ENCODE measurements at regions not wholly inside any gene's neighbourhood (a gene's known extent, or its start where the extent isn't known, plus 50 kb on each side); places are given as distances from the start of the nearest gene placed in this dataset.

DNA sequence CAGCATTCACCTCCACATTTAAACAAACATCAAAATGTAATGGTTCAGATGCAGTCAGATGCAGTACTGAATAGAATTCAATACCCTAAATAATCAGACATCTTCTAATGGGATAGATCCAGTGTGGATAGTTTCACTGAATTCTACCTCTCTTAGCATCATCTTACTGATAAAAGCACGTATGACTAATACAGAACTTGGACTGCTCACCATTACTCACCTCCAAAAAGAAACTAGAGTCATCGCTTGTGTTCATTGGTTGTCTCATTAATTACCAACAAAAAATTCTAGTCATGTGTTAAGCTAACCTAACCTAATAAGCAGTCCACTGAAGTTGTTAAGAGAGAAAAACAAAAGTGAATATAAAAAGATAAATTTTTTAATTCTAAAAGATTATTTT is 165.9 kb upstream of the IRAK1BP1 start:
- TF ChIP-seq, protein P1, sequence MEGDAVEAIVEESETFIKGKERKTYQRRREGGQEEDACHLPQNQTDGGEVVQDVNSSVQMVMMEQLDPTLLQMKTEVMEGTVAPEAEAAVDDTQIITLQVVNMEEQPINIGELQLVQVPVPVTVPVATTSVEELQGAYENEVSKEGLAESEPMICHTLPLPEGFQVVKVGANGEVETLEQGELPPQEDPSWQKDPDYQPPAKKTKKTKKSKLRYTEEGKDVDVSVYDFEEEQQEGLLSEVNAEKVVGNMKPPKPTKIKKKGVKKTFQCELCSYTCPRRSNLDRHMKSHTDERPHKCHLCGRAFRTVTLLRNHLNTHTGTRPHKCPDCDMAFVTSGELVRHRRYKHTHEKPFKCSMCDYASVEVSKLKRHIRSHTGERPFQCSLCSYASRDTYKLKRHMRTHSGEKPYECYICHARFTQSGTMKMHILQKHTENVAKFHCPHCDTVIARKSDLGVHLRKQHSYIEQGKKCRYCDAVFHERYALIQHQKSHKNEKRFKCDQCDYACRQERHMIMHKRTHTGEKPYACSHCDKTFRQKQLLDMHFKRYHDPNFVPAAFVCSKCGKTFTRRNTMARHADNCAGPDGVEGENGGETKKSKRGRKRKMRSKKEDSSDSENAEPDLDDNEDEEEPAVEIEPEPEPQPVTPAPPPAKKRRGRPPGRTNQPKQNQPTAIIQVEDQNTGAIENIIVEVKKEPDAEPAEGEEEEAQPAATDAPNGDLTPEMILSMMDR (IDR thresholded peaks at IDR 0.05; ENCODE audit: low read depth, low read length, poor library complexity, severe bottlenecking): no peak
- TF ChIP-seq EZH2phosphoT487 (IDR thresholded peaks at IDR 0.05; ENCODE audit: borderline replicate concordance, low read length): no peak

Measured in DOHH2 (cell line).